HG03571 (cell line): ENCODE measurements at regions not wholly inside any gene's neighbourhood (a gene's known extent, or its start where the extent isn't known, plus 50 kb on each side); places are given as distances from the start of the nearest gene placed in this dataset.

Experiments used
- ATAC-seq: cut with Tn5 transposase; IDR thresholded peaks from one replicate; pipeline ENCODE4 v1.9.1; 2021; ENCODE audit not compliant: unreplicated experiment

GRCh38 chr15:58324533-58324932 lies 107.3 kb upstream of the LIPC start:
- ATAC-seq = no peak

GRCh38 chr15:58327958-58328357 lies 103.8 kb upstream of the LIPC start:
- ATAC-seq = no peak

GRCh38 chr15:58329211-58329610 lies 102.6 kb upstream of the LIPC start:
- ATAC-seq = no peak

GRCh38 chr15:58329781-58330671 lies 101.8 kb upstream of the LIPC start:
- ATAC-seq = no peak

GRCh38 chr15:58330741-58331559 lies 100.8 kb upstream of the LIPC start:
- no peak for ATAC-seq

- peak; percentile 10 for ATAC-seq
Observed at GRCh38 chr15:58331560-58331912, 100.3 kb upstream of the LIPC start.

- peak; percentile 59 for ATAC-seq
Observed at GRCh38 chr15:58331913-58332675, 99.7 kb upstream of the LIPC start.

- ATAC-seq = no peak
Observed at GRCh38 chr15:58332676-58333400, 99.0 kb upstream of the LIPC start.

GRCh38 chr15:58334803-58335202 lies 97.0 kb upstream of the LIPC start:
- ATAC-seq = no peak

GRCh38 chr15:58336161-58336560 lies 95.6 kb upstream of the LIPC start:
- ATAC-seq = no peak

- ATAC-seq = no peak
Observed at GRCh38 chr15:58340176-58340575, 91.6 kb upstream of the LIPC start.

GRCh38 chr15:58342508-58342907 lies 89.3 kb upstream of the LIPC start:
- no peak for ATAC-seq

- no peak for ATAC-seq
Observed at GRCh38 chr15:58344213-58345070, 87.3 kb upstream of the LIPC start.

- no peak for ATAC-seq
Observed at GRCh38 chr15:58346361-58346760, 85.4 kb upstream of the LIPC start.

- no peak for ATAC-seq
Observed at GRCh38 chr15:58348095-58348812, 83.5 kb upstream of the LIPC start.

- no peak for ATAC-seq
Observed at GRCh38 chr15:58352026-58352929, 79.5 kb upstream of the LIPC start.

- ATAC-seq = no peak
Observed at GRCh38 chr15:58355382-58355971, 76.3 kb upstream of the LIPC start.

- no peak for ATAC-seq
Observed at GRCh38 chr15:58355973-58356372, 75.8 kb upstream of the LIPC start.
